ENCODE measurements at regions not wholly inside any gene's neighbourhood (a gene's known extent, or its start where the extent isn't known, plus 50 kb on each side); places are given as distances from the start of the nearest gene placed in this dataset.

GRCh38 chr17:70352834-70353233 lies 183.5 kb downstream of the KCNJ2 start:
- TF ChIP-seq CTCF (IDR thresholded peaks at IDR 0.05; ENCODE audit: insufficient read depth, low read length) (no peak), GABPA (IDR thresholded peaks at IDR 0.05; ENCODE audit: low read depth) (no peak), POLR2AphosphoS5 (IDR thresholded peaks at IDR 0.05; ENCODE audit: low read depth) (no peak), REST (IDR thresholded peaks at IDR 0.05; ENCODE audit: insufficient replicate concordance, low read depth) (no peak)

Data from HL-60 (cell line).